Neuron (in vitro differentiated cells): ENCODE measurements at regions not wholly inside any gene's neighbourhood (a gene's known extent, or its start where the extent isn't known, plus 50 kb on each side); places are given as distances from the start of the nearest gene placed in this dataset.

Experiments used
- H2AFZ ChIP-seq: one replicate; pipeline ENCODE4 v1.6.1; 2013; ENCODE audit warnings: low read depth, mild to moderate bottlenecking, inconsistent platforms, low read length, moderate library complexity
- H3K27me3 ChIP-seq: one replicate; pipeline ENCODE4 v1.6.1; 2013; ENCODE audit warnings: low read length; ENCODE audit not compliant: insufficient read depth
- H3K36me3 ChIP-seq: one replicate; pipeline ENCODE4 v1.6.1; 2013; ENCODE audit warnings: low read length; ENCODE audit not compliant: insufficient read depth
- H3K4me1 ChIP-seq: one replicate; pipeline ENCODE4 v1.6.1; 2013; ENCODE audit warnings: low read length; ENCODE audit not compliant: insufficient read depth
- H3K4me3 ChIP-seq: 2 replicates; pipeline ENCODE4 v1.5.1; 2013; ENCODE audit warnings: mild to moderate bottlenecking, low read length, moderate library complexity
- H3K9me3 ChIP-seq: one replicate; pipeline ENCODE4 v1.6.1; 2013; ENCODE audit warnings: low read length

- no peaks in the 10 kb centered on the region for H3K27me3 ChIP-seq
- no peak overlapping the region for H3K4me3 ChIP-seq
- H3K4me1 ChIP-seq = no peaks in the 10 kb centered on the region
- no peaks in the 10 kb centered on the region for H3K36me3 ChIP-seq
- H3K9me3 ChIP-seq = no peaks in the 10 kb centered on the region
- no peak overlapping the region for H2AFZ ChIP-seq
These were observed 912.8 kb upstream of the MAN1A1 start for GRCh38 chr6:120262354-120262753.

DNA sequence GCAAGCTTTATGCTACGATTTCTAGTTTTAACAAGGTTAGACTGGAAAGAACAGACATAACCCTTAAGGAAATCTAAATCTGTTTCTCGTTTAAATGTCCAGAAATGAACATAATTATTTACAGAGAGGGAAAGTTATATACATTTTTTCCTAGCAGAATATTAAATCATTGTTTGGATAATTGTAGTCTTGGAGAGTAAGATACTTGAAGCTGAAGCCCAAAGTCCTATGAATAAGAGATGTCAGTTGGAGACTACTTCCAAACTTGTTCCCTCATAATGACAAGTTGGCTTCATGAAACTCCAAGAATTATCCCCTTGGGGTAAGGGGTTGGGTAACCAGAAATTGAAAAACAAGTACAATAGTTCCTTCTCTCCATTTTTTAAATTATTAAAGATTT lies 911.1 kb upstream of the MAN1A1 start:
- Histone ChIP-seq H3K36me3 (no peaks in the 10 kb centered on the region), H3K4me1 (no peaks in the 10 kb centered on the region), H2AFZ (no peak overlapping the region), H3K4me3 (no peak overlapping the region), H3K27me3 (no peaks in the 10 kb centered on the region), H3K9me3 (no peaks in the 10 kb centered on the region)

DNA sequence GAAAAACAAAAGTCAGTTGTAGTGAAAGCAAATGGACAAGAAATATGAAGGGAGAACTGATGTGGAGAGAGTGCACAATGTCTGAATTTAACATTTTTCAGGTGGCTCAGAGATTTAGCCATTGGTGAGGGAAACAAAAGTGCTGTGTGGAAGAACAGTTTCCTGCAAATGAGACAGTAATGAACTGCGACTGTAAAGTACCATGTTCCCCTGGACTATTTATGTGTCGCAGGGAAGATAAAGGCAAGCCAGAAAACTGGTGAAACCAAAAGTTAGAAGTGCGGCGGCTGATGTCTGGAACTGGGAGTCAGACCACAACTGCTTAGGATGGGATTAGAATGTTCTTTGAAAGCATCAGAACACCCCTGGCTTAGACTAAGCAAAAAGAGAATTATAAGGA lies 905.1 kb upstream of the MAN1A1 start:
- H3K36me3 ChIP-seq = no peaks in the 10 kb centered on the region
- no peaks in the 10 kb centered on the region for H3K9me3 ChIP-seq
- no peak overlapping the region for H3K4me3 ChIP-seq
- H3K27me3 ChIP-seq = no peaks in the 10 kb centered on the region
- H3K4me1 ChIP-seq = no peaks in the 10 kb centered on the region
- no peak overlapping the region for H2AFZ ChIP-seq

DNA sequence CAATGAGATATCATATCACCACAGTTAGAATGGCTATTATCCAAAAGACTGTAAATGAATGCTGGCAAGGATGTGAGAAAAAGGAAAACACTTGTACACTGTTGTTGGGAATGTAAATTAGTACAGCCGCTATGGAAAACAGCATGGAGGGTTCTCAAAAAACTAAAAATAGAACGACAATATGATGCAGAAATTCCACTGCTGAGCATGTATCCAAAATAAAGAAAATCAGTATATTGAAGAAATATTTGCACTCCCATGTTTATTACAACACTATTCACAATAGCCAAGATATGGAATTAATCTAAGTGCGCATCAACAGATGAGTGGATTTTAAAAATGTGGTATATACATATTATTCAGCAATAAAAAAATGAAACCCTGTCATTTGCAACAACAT lies 898.9 kb upstream of the MAN1A1 start:
- no peaks in the 10 kb centered on the region for H3K4me1 ChIP-seq
- no peaks in the 10 kb centered on the region for H3K27me3 ChIP-seq
- H3K9me3 ChIP-seq = no peaks in the 10 kb centered on the region
- no peak overlapping the region for H3K4me3 ChIP-seq
- no peak overlapping the region for H2AFZ ChIP-seq
- H3K36me3 ChIP-seq = no peaks in the 10 kb centered on the region

DNA sequence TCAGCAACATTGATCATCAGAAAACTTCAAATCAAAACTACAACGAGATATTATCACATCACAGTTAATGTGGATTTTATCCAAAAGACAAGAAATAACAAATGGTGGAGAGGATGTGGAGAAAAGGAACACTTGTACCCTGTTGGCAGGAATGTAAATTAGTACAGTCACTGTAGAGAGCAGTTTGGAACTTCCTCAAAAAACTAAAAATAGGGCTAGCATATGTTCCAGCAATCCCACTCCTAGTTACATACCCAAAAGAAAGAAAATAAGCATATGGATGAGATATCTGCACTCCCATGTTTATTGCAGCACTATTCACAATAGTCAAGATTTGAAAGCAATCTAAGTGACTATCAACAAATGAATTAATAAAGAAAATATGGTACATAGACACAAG lies 887.7 kb upstream of the MAN1A1 start:
- H3K36me3 ChIP-seq = no peaks in the 10 kb centered on the region
- H2AFZ ChIP-seq = no peak overlapping the region
- no peaks in the 10 kb centered on the region for H3K27me3 ChIP-seq
- H3K9me3 ChIP-seq = no peaks in the 10 kb centered on the region
- H3K4me3 ChIP-seq = no peak overlapping the region
- no peaks in the 10 kb centered on the region for H3K4me1 ChIP-seq

DNA sequence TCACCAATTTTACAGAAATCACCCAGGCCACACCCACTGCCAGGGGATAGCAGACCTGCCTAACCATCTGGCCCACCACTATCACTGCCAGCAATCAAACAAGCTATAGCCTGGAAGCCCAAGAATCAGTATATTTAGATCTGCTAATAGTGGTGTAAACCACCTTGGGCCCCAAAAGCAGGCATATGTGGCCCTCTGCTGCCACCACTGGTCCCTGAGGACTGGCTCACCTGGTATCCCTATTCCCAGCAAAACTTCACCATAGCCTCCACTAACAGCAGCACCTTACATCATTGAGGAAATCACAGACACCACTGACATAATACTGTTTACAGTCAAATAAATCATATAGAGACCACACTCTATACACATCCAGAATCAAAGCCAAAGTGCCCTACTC lies 880.4 kb upstream of the MAN1A1 start:
- Histone ChIP-seq H3K36me3 (no peaks in the 10 kb centered on the region), H3K9me3 (no peaks in the 10 kb centered on the region), H3K4me1 (no peaks in the 10 kb centered on the region), H2AFZ (no peak overlapping the region), H3K4me3 (no peak overlapping the region), H3K27me3 (no peaks in the 10 kb centered on the region)

DNA sequence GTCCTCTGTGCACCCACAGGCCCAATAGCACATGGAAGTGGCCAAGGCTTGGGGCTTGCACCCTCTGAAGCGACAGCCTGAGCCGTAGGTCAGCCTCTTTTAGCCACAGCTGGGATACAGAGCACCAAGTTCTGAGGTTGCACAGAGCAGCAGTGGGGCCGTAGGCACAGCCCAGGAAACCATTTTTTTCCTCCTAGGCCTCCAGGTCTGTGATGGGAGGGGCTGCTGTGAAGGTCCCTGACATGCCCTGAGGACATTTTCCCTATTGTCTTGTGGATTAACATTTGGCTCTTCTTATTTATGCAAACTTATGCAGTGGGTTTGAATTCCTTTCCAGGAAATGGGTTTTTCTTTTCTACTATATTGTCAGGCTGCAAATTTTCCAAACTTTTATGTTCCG lies 878.7 kb upstream of the MAN1A1 start:
- H3K4me3 ChIP-seq = no peak overlapping the region

GRCh38 chr6:120219339-120219738 lies 869.8 kb upstream of the MAN1A1 start:
- no peaks in the 10 kb centered on the region for H3K36me3 ChIP-seq
- H2AFZ ChIP-seq = no peak overlapping the region
- H3K27me3 ChIP-seq = no peaks in the 10 kb centered on the region
- no peaks in the 10 kb centered on the region for H3K9me3 ChIP-seq
- no peak overlapping the region for H3K4me3 ChIP-seq
- H3K4me1 ChIP-seq = no peaks in the 10 kb centered on the region

More for the DNA sequence above, 878.7 kb upstream of the MAN1A1 start:
- Histone ChIP-seq H2AFZ (no peak overlapping the region), H3K27me3 (no peaks in the 10 kb centered on the region), H3K36me3 (no peaks in the 10 kb centered on the region), H3K9me3 (no peaks in the 10 kb centered on the region), H3K4me1 (no peaks in the 10 kb centered on the region)

GRCh38 chr6:120214088-120214499 lies 864.5 kb upstream of the MAN1A1 start:
- Histone ChIP-seq H3K36me3 (no peaks in the 10 kb centered on the region), H3K9me3 (no peaks in the 10 kb centered on the region), H3K27me3 (no peaks in the 10 kb centered on the region), H3K4me3 (no peak overlapping the region), H2AFZ (no peak overlapping the region), H3K4me1 (no peaks in the 10 kb centered on the region)

GRCh38 chr6:120211955-120212792 lies 862.6 kb upstream of the MAN1A1 start:
- no peak overlapping the region for H3K4me3 ChIP-seq
- no peaks in the 10 kb centered on the region for H3K9me3 ChIP-seq
- H2AFZ ChIP-seq = peak overlapping the region; percentile 7
- H3K27me3 ChIP-seq = no peaks in the 10 kb centered on the region
- H3K4me1 ChIP-seq = no peaks in the 10 kb centered on the region
- no peaks in the 10 kb centered on the region for H3K36me3 ChIP-seq

DNA sequence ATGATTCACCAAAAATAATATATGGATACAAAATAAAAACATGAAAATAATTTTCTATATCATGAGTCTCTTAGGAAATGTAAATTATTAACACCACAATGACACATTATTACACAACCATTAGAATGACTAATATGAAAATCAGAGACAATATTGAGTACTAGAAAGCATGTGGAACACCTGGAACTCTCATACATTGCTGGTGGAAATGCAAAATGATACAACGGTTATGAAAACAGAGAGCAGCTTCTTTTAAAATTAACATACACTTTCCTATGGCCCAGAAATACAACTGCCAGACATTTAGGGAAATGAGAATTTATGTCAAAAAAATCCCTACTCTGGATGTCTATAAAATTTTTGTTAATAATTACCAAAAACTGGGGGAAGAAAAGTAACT lies 853.3 kb upstream of the MAN1A1 start:
- no peaks in the 10 kb centered on the region for H3K4me1 ChIP-seq
- H3K36me3 ChIP-seq = no peaks in the 10 kb centered on the region
- no peak overlapping the region for H2AFZ ChIP-seq
- no peaks in the 10 kb centered on the region for H3K27me3 ChIP-seq
- H3K9me3 ChIP-seq = no peaks in the 10 kb centered on the region
- H3K4me3 ChIP-seq = no peak overlapping the region

GRCh38 chr6:120200853-120201252 lies 851.3 kb upstream of the MAN1A1 start:
- Histone ChIP-seq H3K36me3 (no peaks in the 10 kb centered on the region), H3K4me3 (no peak overlapping the region), H3K4me1 (no peaks in the 10 kb centered on the region), H3K27me3 (no peaks in the 10 kb centered on the region), H2AFZ (no peak overlapping the region), H3K9me3 (no peaks in the 10 kb centered on the region)

- no peaks in the 10 kb centered on the region for H3K36me3 ChIP-seq
- no peak overlapping the region for H2AFZ ChIP-seq
- no peaks in the 10 kb centered on the region for H3K4me1 ChIP-seq
- H3K4me3 ChIP-seq = no peak overlapping the region
- H3K9me3 ChIP-seq = no peaks in the 10 kb centered on the region
- no peaks in the 10 kb centered on the region for H3K27me3 ChIP-seq
These were observed 848.5 kb upstream of the MAN1A1 start for GRCh38 chr6:120198033-120198432.

- Histone ChIP-seq H3K36me3 (no peaks in the 10 kb centered on the region), H3K4me3 (no peak overlapping the region), H3K4me1 (no peaks in the 10 kb centered on the region), H2AFZ (no peak overlapping the region), H3K27me3 (no peaks in the 10 kb centered on the region), H3K9me3 (no peaks in the 10 kb centered on the region)
These were observed 836.5 kb upstream of the MAN1A1 start for GRCh38 chr6:120186080-120186479.
